Endothelial cell of umbilical vein (primary cell): ENCODE measurements at regions not wholly inside any gene's neighbourhood (a gene's known extent, or its start where the extent isn't known, plus 50 kb on each side); places are given as distances from the start of the nearest gene placed in this dataset.

Experiments used
- BruUV-seq: library from RNA; stranded (reverse); fragments of 400-500 nt; replicated peaks from 2 replicates; lab custom pipeline; 2021; lab: Mats Ljungman, UMichigan
- CTCF ChIA-PET: fragments of 300-600, 350-600 bp; sonication (Branson Sonifier 250); formaldehyde crosslinking; loops from one replicate; lab custom pipeline; 2021; ENCODE audit warnings: antibody characterized with exemption, inconsistent platforms; lab: Charles Lee
- POLR2A ChIA-PET: fragments of 300-600, 350-600 bp; sonication (Branson Sonifier 250); formaldehyde crosslinking; loops from one replicate; lab custom pipeline; 2021; ENCODE audit warnings: antibody characterized with exemption, inconsistent platforms; lab: Charles Lee
- DNase-seq: peaks from one replicate; pipeline ENCODE4 v3.0.0-alpha.2; 2011; ENCODE audit warnings: low read depth, low spot score
- FAIRE-seq: peaks from 2 replicates; lab custom pipeline; 2011; peaks lifted over from hg19 to GRCh38; lab: Jason Lieb, UNC
- H2AFZ ChIP-seq: 2 replicates; pipeline ENCODE4 v1.6.0; 2012; ENCODE audit warnings: low read depth, low read length, control low read depth, inconsistent platforms
- H3K27ac ChIP-seq: 2 replicates; pipeline ENCODE4 v1.5.1; 2011; ENCODE audit warnings: low read depth, mild to moderate bottlenecking, control low read depth, low read length, moderate library complexity; ENCODE audit not compliant: insufficient read depth
- H3K27me3 ChIP-seq, 2 experiments: 2 replicates each; pipeline versions ENCODE4 v1.6.0 to v1.6.1; 2011; ENCODE audit warnings: low read length in 2 of 2, mixed read lengths in 1 of 2; ENCODE audit not compliant: control insufficient read depth in 2 of 2, insufficient read depth in 2 of 2
- H3K36me3 ChIP-seq, 2 experiments: 2 replicates in 1 of 2; 3 replicates in 1 of 2; pipeline ENCODE4 v1.5.1; 2011; ENCODE audit warnings: low read length in 2 of 2, mild to moderate bottlenecking in 1 of 2, moderate library complexity in 1 of 2; ENCODE audit not compliant: control insufficient read depth in 2 of 2, insufficient read depth in 2 of 2; ENCODE audit errors: extremely low read depth in 1 of 2
- H3K4me1 ChIP-seq: 3 replicates; pipeline ENCODE4 v1.5.1; 2011; ENCODE audit warnings: mild to moderate bottlenecking, low read length; ENCODE audit not compliant: control insufficient read depth, insufficient read depth; ENCODE audit errors: extremely low read depth
- H3K4me2 ChIP-seq: 2 replicates; pipeline ENCODE4 v1.6.1; 2011; ENCODE audit warnings: low read length, control low read depth, mixed read lengths; ENCODE audit not compliant: insufficient read depth
- H3K4me3 ChIP-seq, 3 experiments: fragments of 200-600 bp in 1 of 3; sonication (generic), shearing (Covaris generic) in 1 of 3; replicated peaks in 1 of 3; 2 replicates each; pipeline ENCODE4 v1.5.1; 2011 to 2016; ENCODE audit warnings: control low read depth in 3 of 3, low read length in 3 of 3, mild to moderate bottlenecking in 2 of 3, inconsistent platforms in 1 of 3, low read depth in 1 of 3, moderate library complexity in 1 of 3; ENCODE audit not compliant: insufficient read depth in 1 of 3
- H3K79me2 ChIP-seq: 2 replicates; pipeline ENCODE4 v1.6.0; 2012; ENCODE audit warnings: low read length, inconsistent platforms; ENCODE audit not compliant: control insufficient read depth, insufficient read depth
- H3K9ac ChIP-seq: replicated peaks from 2 replicates; pipeline ENCODE3; 2011; ENCODE audit warnings: low read length, control low read depth; ENCODE audit not compliant: insufficient read depth; ENCODE audit errors: extremely low read depth
- H3K9me1 ChIP-seq: replicated peaks from 3 replicates; pipeline ENCODE4 v1.6.0; 2011; ENCODE audit warnings: mild to moderate bottlenecking, low read length; ENCODE audit not compliant: control insufficient read depth, insufficient read depth; ENCODE audit errors: extremely low read depth
- H3K9me3 ChIP-seq: replicated peaks from 2 replicates; pipeline ENCODE4 v1.5.1; 2012; ENCODE audit warnings: low read length, inconsistent platforms; ENCODE audit not compliant: control insufficient read depth, insufficient read depth
- H4K20me1 ChIP-seq: replicated peaks from 2 replicates; pipeline ENCODE3; 2011; ENCODE audit warnings: mild to moderate bottlenecking, low read length; ENCODE audit not compliant: control insufficient read depth, insufficient read depth; ENCODE audit errors: extremely low read depth
- EZH2 ChIP-seq: IDR thresholded peaks from 2 replicates; pipeline ENCODE4 v1.6.1; 2012; ENCODE audit warnings: borderline replicate concordance, low read depth, mild to moderate bottlenecking, moderate library complexity, low read length, inconsistent platforms; ENCODE audit not compliant: severe bottlenecking
- FOS ChIP-seq: IDR thresholded peaks from 2 replicates; pipeline ENCODE4 v1.6.1; 2011; ENCODE audit warnings: mild to moderate bottlenecking, low read length, moderate library complexity, borderline replicate concordance; ENCODE audit not compliant: insufficient read depth
- GATA2 ChIP-seq: IDR thresholded peaks from 2 replicates; pipeline ENCODE4 v1.7.0; 2011; ENCODE audit warnings: low read depth, mild to moderate bottlenecking, moderate library complexity, mixed read lengths, low read length; ENCODE audit not compliant: insufficient read length, insufficient read depth
- JUN ChIP-seq: IDR thresholded peaks from 2 replicates; pipeline ENCODE4 v1.6.1; 2011; ENCODE audit warnings: borderline replicate concordance, low read depth; ENCODE audit not compliant: insufficient read length, insufficient read depth
- MYC ChIP-seq: IDR thresholded peaks from one replicate; pipeline ENCODE4 v1.6.1; 2011; ENCODE audit warnings: mild to moderate bottlenecking, low read depth, low read length
- POLR2A ChIP-seq: IDR thresholded peaks from 2 replicates; pipeline ENCODE4 v1.6.1; 2012; ENCODE audit warnings: low read depth, mild to moderate bottlenecking, control low read depth, low read length
- POLR2AphosphoS5 ChIP-seq: IDR thresholded peaks from 2 replicates; pipeline ENCODE4 v1.6.1; 2012; ENCODE audit warnings: low read depth, mild to moderate bottlenecking, control low read depth, low read length, moderate library complexity; ENCODE audit not compliant: insufficient read depth
- dilution Hi-C: fragments of 300-500 bp; cut with MboI; formaldehyde crosslinking; loops from one replicate; pipeline ENCODE4 v1.15.0; 2019; ENCODE audit warnings: low sequenced_read_pairs; ENCODE audit not compliant: extremely low pct_ligation_motif_present
- intact Hi-C: fragments of 100-400 bp; cut with micrococcal nuclease; formaldehyde crosslinking; loops from one replicate; pipeline ENCODE4 v1.10.0; 2022
- TF ChIP-seq, protein P1 (sequence below), 2 donors: IDR thresholded peaks; 1 replicate in 1 of 2; 2 replicates in 1 of 2; pipeline ENCODE4 v1.5.1; 2011; ENCODE audit warnings: low read length in 2 of 2, mild to moderate bottlenecking in 2 of 2, moderate library complexity in 2 of 2, control low read depth in 1 of 2, inconsistent platforms in 1 of 2, low read depth in 1 of 2; ENCODE audit not compliant: insufficient read depth in 1 of 2; ENCODE audit errors: extremely low read depth in 1 of 2
- TF ChIP-seq, protein P2 (sequence below): IDR thresholded peaks from 2 replicates; pipeline ENCODE4 v1.6.1; 2011; ENCODE audit not compliant: insufficient read depth, insufficient read length

DNA sequence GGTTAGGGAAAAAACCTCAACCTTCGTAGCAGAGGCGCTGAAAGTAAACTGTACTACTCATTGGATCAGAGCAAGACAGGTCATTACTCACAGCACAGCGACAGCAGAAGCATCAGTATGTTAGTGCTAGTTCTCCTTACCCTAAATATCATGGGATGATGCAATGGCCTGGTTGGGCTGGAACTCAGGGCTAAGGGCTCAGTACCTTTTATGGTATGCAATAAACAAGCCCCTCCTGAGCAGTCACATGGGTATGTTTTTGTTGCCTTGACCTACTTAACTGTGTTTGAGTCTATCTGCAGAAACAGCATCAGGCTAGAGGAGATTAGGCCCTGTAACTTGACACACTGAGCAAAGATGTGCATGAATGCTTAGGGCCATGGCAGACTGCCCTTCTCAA lies 369.4 kb upstream of the IMPG1 start:
- intact Hi-C loops, result no loop called here
- Histone ChIP-seq H3K4me1 (no peaks in the 10 kb centered on the region), H3K4me3 (no peak overlapping the region), H3K9ac (no peak overlapping the region), H2AFZ (no peak overlapping the region), H3K9me3 (no peaks in the 10 kb centered on the region), H3K4me2 (no peak overlapping the region), H4K20me1 (no peaks in the 10 kb centered on the region), H3K79me2 (no peaks in the 10 kb centered on the region), H3K27me3 (no peaks in the 10 kb centered on the region), H3K36me3 (no peaks in the 10 kb centered on the region), H3K27ac (no peak overlapping the region), H3K9me1 (no peaks in the 10 kb centered on the region)
- no TSS peak for BruUV-seq
- no peak for TF ChIP-seq JUN
- no peak for TF ChIP-seq EZH2
- TF ChIP-seq, protein P1, sequence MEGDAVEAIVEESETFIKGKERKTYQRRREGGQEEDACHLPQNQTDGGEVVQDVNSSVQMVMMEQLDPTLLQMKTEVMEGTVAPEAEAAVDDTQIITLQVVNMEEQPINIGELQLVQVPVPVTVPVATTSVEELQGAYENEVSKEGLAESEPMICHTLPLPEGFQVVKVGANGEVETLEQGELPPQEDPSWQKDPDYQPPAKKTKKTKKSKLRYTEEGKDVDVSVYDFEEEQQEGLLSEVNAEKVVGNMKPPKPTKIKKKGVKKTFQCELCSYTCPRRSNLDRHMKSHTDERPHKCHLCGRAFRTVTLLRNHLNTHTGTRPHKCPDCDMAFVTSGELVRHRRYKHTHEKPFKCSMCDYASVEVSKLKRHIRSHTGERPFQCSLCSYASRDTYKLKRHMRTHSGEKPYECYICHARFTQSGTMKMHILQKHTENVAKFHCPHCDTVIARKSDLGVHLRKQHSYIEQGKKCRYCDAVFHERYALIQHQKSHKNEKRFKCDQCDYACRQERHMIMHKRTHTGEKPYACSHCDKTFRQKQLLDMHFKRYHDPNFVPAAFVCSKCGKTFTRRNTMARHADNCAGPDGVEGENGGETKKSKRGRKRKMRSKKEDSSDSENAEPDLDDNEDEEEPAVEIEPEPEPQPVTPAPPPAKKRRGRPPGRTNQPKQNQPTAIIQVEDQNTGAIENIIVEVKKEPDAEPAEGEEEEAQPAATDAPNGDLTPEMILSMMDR (IDR thresholded peaks at IDR 0.05; ENCODE audit: extremely low read depth in 1 of 2, insufficient read depth in 1 of 2, low read depth in 1 of 2, low read length in 2 of 2), result no peak
- no peak for TF ChIP-seq POLR2AphosphoS5
- no peak for TF ChIP-seq GATA2
- no peak for TF ChIP-seq FOS
- TF ChIP-seq POLR2A, result no peak
- TF ChIP-seq, protein P2, sequence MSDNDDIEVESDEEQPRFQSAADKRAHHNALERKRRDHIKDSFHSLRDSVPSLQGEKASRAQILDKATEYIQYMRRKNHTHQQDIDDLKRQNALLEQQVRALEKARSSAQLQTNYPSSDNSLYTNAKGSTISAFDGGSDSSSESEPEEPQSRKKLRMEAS, result no peak
- TF ChIP-seq MYC, result no peak
- DNase-seq (no peak), FAIRE-seq (no peak)
- CTCF ChIA-PET, result no interaction called here
- POLR2A ChIA-PET, result no interaction called here
- dilution Hi-C loops, result no loop called here
